Endothelial cell of umbilical vein (primary cell): ENCODE measurements at regions not wholly inside any gene's neighbourhood (a gene's known extent, or its start where the extent isn't known, plus 50 kb on each side); places are given as distances from the start of the nearest gene placed in this dataset.

Source experiments
- BruUV-seq: library from RNA; stranded (reverse); fragments of 400-500 nt; replicated peaks from 2 replicates; lab custom pipeline; 2021; lab: Mats Ljungman, UMichigan
- CTCF ChIA-PET: fragments of 300-600, 350-600 bp; sonication (Branson Sonifier 250); formaldehyde crosslinking; loops from one replicate; lab custom pipeline; 2021; ENCODE audit warnings: antibody characterized with exemption, inconsistent platforms; lab: Charles Lee
- POLR2A ChIA-PET: fragments of 300-600, 350-600 bp; sonication (Branson Sonifier 250); formaldehyde crosslinking; loops from one replicate; lab custom pipeline; 2021; ENCODE audit warnings: antibody characterized with exemption, inconsistent platforms; lab: Charles Lee
- DNase-seq: peaks from one replicate; pipeline ENCODE4 v3.0.0-alpha.2; 2011; ENCODE audit warnings: low read depth, low spot score
- FAIRE-seq: peaks from 2 replicates; lab custom pipeline; 2011; peaks lifted over from hg19 to GRCh38; lab: Jason Lieb, UNC
- H2AFZ ChIP-seq: 2 replicates; pipeline ENCODE4 v1.6.0; 2012; ENCODE audit warnings: low read depth, low read length, control low read depth, inconsistent platforms
- H3K27ac ChIP-seq: 2 replicates; pipeline ENCODE4 v1.5.1; 2011; ENCODE audit warnings: low read depth, mild to moderate bottlenecking, control low read depth, low read length, moderate library complexity; ENCODE audit not compliant: insufficient read depth
- H3K27me3 ChIP-seq, 2 experiments: 2 replicates each; pipeline versions ENCODE4 v1.6.0 to v1.6.1; 2011; ENCODE audit warnings: low read length in 2 of 2, mixed read lengths in 1 of 2; ENCODE audit not compliant: control insufficient read depth in 2 of 2, insufficient read depth in 2 of 2
- H3K36me3 ChIP-seq, 2 experiments: 2 replicates in 1 of 2; 3 replicates in 1 of 2; pipeline ENCODE4 v1.5.1; 2011; ENCODE audit warnings: low read length in 2 of 2, mild to moderate bottlenecking in 1 of 2, moderate library complexity in 1 of 2; ENCODE audit not compliant: control insufficient read depth in 2 of 2, insufficient read depth in 2 of 2; ENCODE audit errors: extremely low read depth in 1 of 2
- H3K4me1 ChIP-seq: 3 replicates; pipeline ENCODE4 v1.5.1; 2011; ENCODE audit warnings: mild to moderate bottlenecking, low read length; ENCODE audit not compliant: control insufficient read depth, insufficient read depth; ENCODE audit errors: extremely low read depth
- H3K4me2 ChIP-seq: 2 replicates; pipeline ENCODE4 v1.6.1; 2011; ENCODE audit warnings: low read length, control low read depth, mixed read lengths; ENCODE audit not compliant: insufficient read depth
- H3K4me3 ChIP-seq, 3 experiments: fragments of 200-600 bp in 1 of 3; sonication (generic), shearing (Covaris generic) in 1 of 3; replicated peaks in 1 of 3; 2 replicates each; pipeline ENCODE4 v1.5.1; 2011 to 2016; ENCODE audit warnings: control low read depth in 3 of 3, low read length in 3 of 3, mild to moderate bottlenecking in 2 of 3, inconsistent platforms in 1 of 3, low read depth in 1 of 3, moderate library complexity in 1 of 3; ENCODE audit not compliant: insufficient read depth in 1 of 3
- H3K79me2 ChIP-seq: 2 replicates; pipeline ENCODE4 v1.6.0; 2012; ENCODE audit warnings: low read length, inconsistent platforms; ENCODE audit not compliant: control insufficient read depth, insufficient read depth
- H3K9ac ChIP-seq: replicated peaks from 2 replicates; pipeline ENCODE3; 2011; ENCODE audit warnings: low read length, control low read depth; ENCODE audit not compliant: insufficient read depth; ENCODE audit errors: extremely low read depth
- H3K9me1 ChIP-seq: replicated peaks from 3 replicates; pipeline ENCODE4 v1.6.0; 2011; ENCODE audit warnings: mild to moderate bottlenecking, low read length; ENCODE audit not compliant: control insufficient read depth, insufficient read depth; ENCODE audit errors: extremely low read depth
- H3K9me3 ChIP-seq: replicated peaks from 2 replicates; pipeline ENCODE4 v1.5.1; 2012; ENCODE audit warnings: low read length, inconsistent platforms; ENCODE audit not compliant: control insufficient read depth, insufficient read depth
- H4K20me1 ChIP-seq: replicated peaks from 2 replicates; pipeline ENCODE3; 2011; ENCODE audit warnings: mild to moderate bottlenecking, low read length; ENCODE audit not compliant: control insufficient read depth, insufficient read depth; ENCODE audit errors: extremely low read depth
- CTCF ChIP-seq, 2 donors: IDR thresholded peaks; 1 replicate in 1 of 2; 2 replicates in 1 of 2; pipeline ENCODE4 v1.5.1; 2011; ENCODE audit warnings: low read length in 2 of 2, mild to moderate bottlenecking in 2 of 2, moderate library complexity in 2 of 2, control low read depth in 1 of 2, inconsistent platforms in 1 of 2, low read depth in 1 of 2; ENCODE audit not compliant: insufficient read depth in 1 of 2; ENCODE audit errors: extremely low read depth in 1 of 2
- EZH2 ChIP-seq: IDR thresholded peaks from 2 replicates; pipeline ENCODE4 v1.6.1; 2012; ENCODE audit warnings: borderline replicate concordance, low read depth, mild to moderate bottlenecking, moderate library complexity, low read length, inconsistent platforms; ENCODE audit not compliant: severe bottlenecking
- FOS ChIP-seq: IDR thresholded peaks from 2 replicates; pipeline ENCODE4 v1.6.1; 2011; ENCODE audit warnings: mild to moderate bottlenecking, low read length, moderate library complexity, borderline replicate concordance; ENCODE audit not compliant: insufficient read depth
- GATA2 ChIP-seq: IDR thresholded peaks from 2 replicates; pipeline ENCODE4 v1.7.0; 2011; ENCODE audit warnings: low read depth, mild to moderate bottlenecking, moderate library complexity, mixed read lengths, low read length; ENCODE audit not compliant: insufficient read length, insufficient read depth
- JUN ChIP-seq: IDR thresholded peaks from 2 replicates; pipeline ENCODE4 v1.6.1; 2011; ENCODE audit warnings: borderline replicate concordance, low read depth; ENCODE audit not compliant: insufficient read length, insufficient read depth
- MYC ChIP-seq: IDR thresholded peaks from one replicate; pipeline ENCODE4 v1.6.1; 2011; ENCODE audit warnings: mild to moderate bottlenecking, low read depth, low read length
- POLR2A ChIP-seq: IDR thresholded peaks from 2 replicates; pipeline ENCODE4 v1.6.1; 2012; ENCODE audit warnings: low read depth, mild to moderate bottlenecking, control low read depth, low read length
- POLR2AphosphoS5 ChIP-seq: IDR thresholded peaks from 2 replicates; pipeline ENCODE4 v1.6.1; 2012; ENCODE audit warnings: low read depth, mild to moderate bottlenecking, control low read depth, low read length, moderate library complexity; ENCODE audit not compliant: insufficient read depth
- dilution Hi-C: fragments of 300-500 bp; cut with MboI; formaldehyde crosslinking; loops from one replicate; pipeline ENCODE4 v1.15.0; 2019; ENCODE audit warnings: low sequenced_read_pairs; ENCODE audit not compliant: extremely low pct_ligation_motif_present
- intact Hi-C: fragments of 100-400 bp; cut with micrococcal nuclease; formaldehyde crosslinking; loops from one replicate; pipeline ENCODE4 v1.10.0; 2022
- TF ChIP-seq, protein P1 (sequence below): IDR thresholded peaks from 2 replicates; pipeline ENCODE4 v1.6.1; 2011; ENCODE audit not compliant: insufficient read depth, insufficient read length

DNA sequence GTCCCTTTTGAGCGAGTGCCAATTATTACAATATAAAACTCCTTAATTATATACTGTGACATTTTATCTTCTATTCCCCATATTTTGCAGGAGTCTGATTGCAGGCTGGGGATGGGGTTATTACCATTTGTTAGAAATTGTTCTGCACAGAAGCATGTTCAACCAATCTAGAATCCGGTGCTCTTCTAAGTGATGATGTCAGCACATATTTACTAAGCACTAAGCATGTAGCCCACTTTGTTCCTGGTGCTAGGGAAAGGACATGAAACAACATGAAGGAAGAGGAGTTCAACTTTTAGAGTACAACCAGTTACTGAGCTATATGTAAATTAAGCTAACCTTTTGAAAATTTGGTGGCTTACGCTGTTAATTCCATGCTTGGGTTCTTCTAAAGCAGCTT, 52.8 kb upstream of the IL1RAPL2 start:
- POLR2A ChIA-PET = no interaction called here
- dilution Hi-C loops = no loop called here

More for the DNA sequence above, 52.8 kb upstream of the IL1RAPL2 start:
- H3K27me3 ChIP-seq = no peaks in the 10 kb centered on the region
- H2AFZ ChIP-seq = no peak overlapping the region
- H3K4me1 ChIP-seq = no peaks in the 10 kb centered on the region
- no peaks in the 10 kb centered on the region for H3K79me2 ChIP-seq
- no peaks in the 10 kb centered on the region for H3K36me3 ChIP-seq
- CTCF ChIA-PET = no interaction called here
- H3K9ac ChIP-seq = no peak overlapping the region
- H3K9me1 ChIP-seq = no peaks in the 10 kb centered on the region
- no peak for DNase-seq
- H3K27ac ChIP-seq = no peak overlapping the region
- no peak for TF ChIP-seq FOS
- no peak for TF ChIP-seq CTCF (IDR thresholded peaks at IDR 0.05; ENCODE audit: extremely low read depth in 1 of 2, insufficient read depth in 1 of 2, low read depth in 1 of 2, low read length in 2 of 2)
- TF ChIP-seq POLR2AphosphoS5 = no peak
- TF ChIP-seq POLR2A = no peak
- TF ChIP-seq GATA2 = no peak
- no peak for TF ChIP-seq JUN
- TF ChIP-seq, protein P1, sequence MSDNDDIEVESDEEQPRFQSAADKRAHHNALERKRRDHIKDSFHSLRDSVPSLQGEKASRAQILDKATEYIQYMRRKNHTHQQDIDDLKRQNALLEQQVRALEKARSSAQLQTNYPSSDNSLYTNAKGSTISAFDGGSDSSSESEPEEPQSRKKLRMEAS = no peak
- no peak for TF ChIP-seq MYC
- TF ChIP-seq EZH2 = no peak
- H4K20me1 ChIP-seq = no peaks in the 10 kb centered on the region
- FAIRE-seq = no peak
- intact Hi-C loops = no loop called here
- H3K4me3 ChIP-seq = no peak overlapping the region
- H3K4me2 ChIP-seq = no peak overlapping the region
- no TSS peak for BruUV-seq
- no peaks in the 10 kb centered on the region for H3K9me3 ChIP-seq
